HepG2 (cell line): ENCODE measurements at regions not wholly inside any gene's neighbourhood (a gene's known extent, or its start where the extent isn't known, plus 50 kb on each side); places are given as distances from the start of the nearest gene placed in this dataset.

Experiments
- ATAC-seq: fragments of 200-7000 bp; cut with Tn5 transposase; 3 replicates; pipeline ENCODE4 v1.9.1; 2020; ENCODE audit warnings: mild to moderate bottlenecking, moderate library complexity
- BruUV-seq: library from RNA; stranded (reverse); fragments of 400-500 nt; replicated peaks from 2 replicates; lab custom pipeline; 2021; lab: Mats Ljungman, UMichigan
- CTCF ChIA-PET: fragments of 300-600 bp; formaldehyde crosslinking; extraction: SDS; loops from one replicate; lab custom pipeline; 2021; ENCODE audit warnings: low total read pairs, inconsistent platforms, low intra/inter-chr PET ratio; lab: Yijun Ruan, JAX
- POLR2A ChIA-PET: fragments of 350-600 bp; sonication (Branson Sonifier 250); formaldehyde crosslinking; loops from one replicate; lab custom pipeline; 2020; ENCODE audit warnings: antibody characterized with exemption, inconsistent platforms; lab: Yijun Ruan, JAX
- DNase-seq: peaks from one replicate; pipeline ENCODE4 v3.0.0-alpha.2; 2015; ENCODE audit warnings: low spot score
- FAIRE-seq: peaks from 3 replicates; lab custom pipeline; 2011; peaks lifted over from hg19 to GRCh38; lab: Jason Lieb, UNC
- H2AFZ ChIP-seq: one replicate; pipeline ENCODE4 v1.6.1; 2011; ENCODE audit warnings: low read length, inconsistent platforms
- H3K27ac ChIP-seq: fragments of 300-600 bp; 3 replicates; pipeline ENCODE4 v1.8.0; 2011; ENCODE audit warnings: mixed run types, mild to moderate bottlenecking, mixed read lengths, low read length, inconsistent platforms; ENCODE audit not compliant: insufficient read depth; ENCODE audit errors: extremely low read length
- H3K27me3 ChIP-seq, 2 experiments: fragments of 200-600 bp in 1 of 2; 2 replicates in 1 of 2; 3 replicates in 1 of 2; pipeline versions ENCODE4 v1.6.0 to v1.8.0; 2011; ENCODE audit warnings: low read length in 2 of 2, mild to moderate bottlenecking in 2 of 2, moderate library complexity in 2 of 2, inconsistent platforms in 1 of 2; ENCODE audit not compliant: insufficient read depth in 2 of 2, control insufficient read depth in 1 of 2
- H3K36me3 ChIP-seq, 2 experiments: fragments of 200-600 bp in 1 of 2; replicated peaks in 1 of 2; 2 replicates in 1 of 2; 3 replicates in 1 of 2; pipeline versions ENCODE4 v1.5.1 to v1.8.0; 2011; ENCODE audit warnings: low read length in 2 of 2, inconsistent platforms in 1 of 2; ENCODE audit not compliant: insufficient read depth in 2 of 2, control insufficient read depth in 1 of 2
- H3K4me1 ChIP-seq: 2 replicates; pipeline ENCODE4 v1.5.1; 2012; ENCODE audit warnings: low read length, inconsistent platforms; ENCODE audit not compliant: insufficient read depth
- H3K4me2 ChIP-seq: 2 replicates; pipeline ENCODE4 v1.6.0; 2011; ENCODE audit warnings: low read depth, low read length, inconsistent platforms
- H3K4me3 ChIP-seq, 3 experiments: fragments of 200-600 bp in 1 of 3; sonication (generic), shearing (Covaris generic) in 1 of 3; replicated peaks in 1 of 3; 2 replicates each; pipeline ENCODE4 v1.5.1; 2011 to 2016; ENCODE audit warnings: low read length in 3 of 3, inconsistent platforms in 2 of 3, low read depth in 2 of 3, mild to moderate bottlenecking in 2 of 3, control low read depth in 1 of 3, mixed read lengths in 1 of 3; ENCODE audit not compliant: insufficient read depth in 1 of 3
- H3K79me2 ChIP-seq: one replicate; pipeline ENCODE4 v1.6.1; 2011; ENCODE audit warnings: low read length, inconsistent platforms; ENCODE audit not compliant: insufficient read depth
- H3K9ac ChIP-seq: 2 replicates; pipeline ENCODE4 v1.6.0; 2011; ENCODE audit warnings: mild to moderate bottlenecking, low read depth, low read length, inconsistent platforms; ENCODE audit not compliant: insufficient read depth
- H3K9me3 ChIP-seq: 2 replicates; pipeline ENCODE4 v1.5.1; 2012; ENCODE audit warnings: mild to moderate bottlenecking, low read length
- H4K20me1 ChIP-seq: 2 replicates; pipeline ENCODE4 v1.6.0; 2011; ENCODE audit warnings: inconsistent platforms, mild to moderate bottlenecking, low read length, moderate library complexity; ENCODE audit not compliant: insufficient read depth
- FOXK2 ChIP-seq: fragments of 450-650 bp; IDR thresholded peaks from 2 replicates; pipeline ENCODE4 v1.6.1; 2016
- GATAD1 ChIP-seq: IDR thresholded peaks from 2 replicates; pipeline ENCODE4 v1.6.1; 2016; ENCODE audit warnings: missing genetic modification reagents, missing compliant biosample characterization
- GTF2F1 ChIP-seq: fragments of 150-350 bp; IDR thresholded peaks from 2 replicates; pipeline ENCODE4 v1.6.1; 2014; ENCODE audit warnings: low read length
- ISX ChIP-seq: sonication (generic); formaldehyde crosslinking; conservative IDR thresholded peaks from 2 replicates; pipeline ENCODE4 v1.5.0; 2020; ENCODE audit warnings: missing genetic modification reagents
- KAT7 ChIP-seq: IDR thresholded peaks from 2 replicates; pipeline ENCODE4 v1.6.1; 2018; ENCODE audit warnings: borderline replicate concordance, missing compliant biosample characterization
- MAX ChIP-seq: IDR thresholded peaks from 2 replicates; pipeline ENCODE4 v1.6.1; 2012; ENCODE audit warnings: inconsistent platforms
- MTA3 ChIP-seq: sonication (generic); formaldehyde crosslinking; IDR thresholded peaks from 2 replicates; pipeline ENCODE4 v1.4.0; 2020; ENCODE audit warnings: missing genetic modification reagents
- NFE2 ChIP-seq: sonication (generic); formaldehyde crosslinking; IDR thresholded peaks from 2 replicates; pipeline ENCODE4 v1.4.0; 2020; ENCODE audit warnings: missing genetic modification reagents
- RARA ChIP-seq: IDR thresholded peaks from 2 replicates; pipeline ENCODE4 v1.6.1; 2016; ENCODE audit warnings: missing genetic modification reagents, missing compliant biosample characterization
- SKI ChIP-seq: fragments of 450-650 bp; IDR thresholded peaks from one replicate; pipeline ENCODE4 v1.6.1; 2018; ENCODE audit warnings: mild to moderate bottlenecking; ENCODE audit not compliant: partially characterized antibody
- SMARCE1 ChIP-seq: fragments of 450-650 bp; IDR thresholded peaks from 2 replicates; pipeline ENCODE4 v1.6.1; 2017; ENCODE audit warnings: borderline replicate concordance
- SRF ChIP-seq: IDR thresholded peaks from 2 replicates; pipeline ENCODE4 v1.6.1; 2011; ENCODE audit warnings: mild to moderate bottlenecking, low read depth, low read length, moderate library complexity
- TMF1 ChIP-seq: sonication (generic); formaldehyde crosslinking; IDR thresholded peaks from 2 replicates; pipeline ENCODE4 v1.8.1; 2022; ENCODE audit warnings: low read depth, missing genetic modification reagents
- ZFP82 ChIP-seq: sonication (generic); formaldehyde crosslinking; IDR thresholded peaks from 2 replicates; pipeline ENCODE4 v1.5.1; 2020; ENCODE audit warnings: mild to moderate bottlenecking, missing genetic modification reagents, borderline replicate concordance
- ZMAT3 ChIP-seq: sonication (generic); formaldehyde crosslinking; conservative IDR thresholded peaks from 2 replicates; pipeline ENCODE4 v1.7.0; 2021; ENCODE audit warnings: missing genetic modification reagents
- ZNF225 ChIP-seq: sonication (generic); formaldehyde crosslinking; IDR thresholded peaks from 2 replicates; pipeline ENCODE4 v1.4.0; 2020; ENCODE audit warnings: mild to moderate bottlenecking, missing genetic modification reagents
- ZNF878 ChIP-seq: sonication (generic); formaldehyde crosslinking; IDR thresholded peaks from 2 replicates; pipeline ENCODE4 v1.8.1; 2023; ENCODE audit warnings: mild to moderate bottlenecking, missing genetic modification reagents, moderate library complexity
- whole genome bisulfite sequencing: methylation state at CpG from one replicate; pipeline ENCODE4 v1.1.6; 2017; ENCODE audit warnings: low lambda C conversion rate; 5-methylcytosine and 5-hydroxymethylcytosine counted together
- in situ Hi-C: cut with HindIII; loops from 2 replicates; pipeline ENCODE4 v1.10.0; 2017; ENCODE audit warnings: low pct_unique_long_range_greater_than_20kb; ENCODE audit not compliant: extremely low pct_ligation_motif_present
- intact Hi-C: fragments of 100-400 bp; cut with micrococcal nuclease; formaldehyde crosslinking; loops from one replicate; pipeline ENCODE4 v1.10.0; 2022; ENCODE audit not compliant: unreplicated experiment
- TF ChIP-seq, protein P1 (sequence below): sonication (generic); formaldehyde crosslinking; IDR thresholded peaks from 2 replicates; pipeline ENCODE4 v1.4.0; 2020; ENCODE audit warnings: mild to moderate bottlenecking, low read depth, missing genetic modification reagents
- TF ChIP-seq, protein P2 (sequence below): sonication (generic); formaldehyde crosslinking; IDR thresholded peaks from 2 replicates; pipeline ENCODE4 v1.8.0; 2022; ENCODE audit warnings: mild to moderate bottlenecking, missing genetic modification reagents; ENCODE audit not compliant: insufficient replicate concordance

- Histone ChIP-seq H3K4me2 (no peak overlapping the region), H3K27me3 (no peaks in the 10 kb centered on the region), H2AFZ (no peak overlapping the region), H3K4me3 (no peak overlapping the region), H3K4me1 (peaks cover 18% of the 10 kb centered on the region), H4K20me1 (no peaks in the 10 kb centered on the region), H3K36me3 (no peaks in the 10 kb centered on the region), H3K27ac (no peak overlapping the region), H3K9ac (no peak overlapping the region), H3K79me2 (no peaks in the 10 kb centered on the region), H3K9me3 (no peaks in the 10 kb centered on the region)
- no peak for TF ChIP-seq SMARCE1
- no peak for TF ChIP-seq SRF
- no peak for TF ChIP-seq ZNF878 (CRISPR knock-in tag)
- no peak for TF ChIP-seq FOXK2
- TF ChIP-seq, protein P1, sequence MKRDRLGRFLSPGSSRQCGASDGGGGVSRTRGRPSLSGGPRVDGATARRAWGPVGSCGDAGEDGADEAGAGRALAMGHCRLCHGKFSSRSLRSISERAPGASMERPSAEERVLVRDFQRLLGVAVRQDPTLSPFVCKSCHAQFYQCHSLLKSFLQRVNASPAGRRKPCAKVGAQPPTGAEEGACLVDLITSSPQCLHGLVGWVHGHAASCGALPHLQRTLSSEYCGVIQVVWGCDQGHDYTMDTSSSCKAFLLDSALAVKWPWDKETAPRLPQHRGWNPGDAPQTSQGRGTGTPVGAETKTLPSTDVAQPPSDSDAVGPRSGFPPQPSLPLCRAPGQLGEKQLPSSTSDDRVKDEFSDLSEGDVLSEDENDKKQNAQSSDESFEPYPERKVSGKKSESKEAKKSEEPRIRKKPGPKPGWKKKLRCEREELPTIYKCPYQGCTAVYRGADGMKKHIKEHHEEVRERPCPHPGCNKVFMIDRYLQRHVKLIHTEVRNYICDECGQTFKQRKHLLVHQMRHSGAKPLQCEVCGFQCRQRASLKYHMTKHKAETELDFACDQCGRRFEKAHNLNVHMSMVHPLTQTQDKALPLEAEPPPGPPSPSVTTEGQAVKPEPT (CRISPR knock-in tag), result no peak
- TF ChIP-seq MTA3 (CRISPR knock-in tag), result no peak
- TF ChIP-seq MAX, result no peak
- no peak for TF ChIP-seq GTF2F1
- no peak for TF ChIP-seq RARA (CRISPR knock-in tag)
- TF ChIP-seq ZFP82 (CRISPR knock-in tag), result no peak
- no peak for TF ChIP-seq ZMAT3 (CRISPR knock-in tag)
- no peak for TF ChIP-seq TMF1 (CRISPR knock-in tag)
- TF ChIP-seq, protein P2, sequence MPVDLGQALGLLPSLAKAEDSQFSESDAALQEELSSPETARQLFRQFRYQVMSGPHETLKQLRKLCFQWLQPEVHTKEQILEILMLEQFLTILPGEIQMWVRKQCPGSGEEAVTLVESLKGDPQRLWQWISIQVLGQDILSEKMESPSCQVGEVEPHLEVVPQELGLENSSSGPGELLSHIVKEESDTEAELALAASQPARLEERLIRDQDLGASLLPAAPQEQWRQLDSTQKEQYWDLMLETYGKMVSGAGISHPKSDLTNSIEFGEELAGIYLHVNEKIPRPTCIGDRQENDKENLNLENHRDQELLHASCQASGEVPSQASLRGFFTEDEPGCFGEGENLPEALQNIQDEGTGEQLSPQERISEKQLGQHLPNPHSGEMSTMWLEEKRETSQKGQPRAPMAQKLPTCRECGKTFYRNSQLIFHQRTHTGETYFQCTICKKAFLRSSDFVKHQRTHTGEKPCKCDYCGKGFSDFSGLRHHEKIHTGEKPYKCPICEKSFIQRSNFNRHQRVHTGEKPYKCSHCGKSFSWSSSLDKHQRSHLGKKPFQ (CRISPR knock-in tag), result no peak
- no peak for TF ChIP-seq KAT7 (CRISPR knock-in tag)
- TF ChIP-seq SKI, result no peak
- TF ChIP-seq ZNF225 (CRISPR knock-in tag), result no peak
- no peak for TF ChIP-seq NFE2
- TF ChIP-seq ISX (CRISPR knock-in tag), result no peak
- TF ChIP-seq GATAD1 (CRISPR knock-in tag), result no peak
- no TSS peak for BruUV-seq
- POLR2A ChIA-PET, result interaction anchor here (1.1 kb wide), 1 partner anchor 234 kb away, joined by 3 read pairs; no protein-coding TSS in a partner anchor
- CTCF ChIA-PET, result no interaction called here
- intact Hi-C loops, result no loop called here
- 86% methylated on average over 1 of the region's 1 CpG for WGBS
- DNase-seq, result no peak
- no peak for ATAC-seq
- in situ Hi-C loops, result no loop called here
- no peak for FAIRE-seq
Observed at GRCh38 chrX:39039890-39040289, 238.6 kb downstream of the MID1IP1 start.
